Parathyroid adenoma (tissue), 2 donors: ENCODE measurements at regions not wholly inside any gene's neighbourhood (a gene's known extent, or its start where the extent isn't known, plus 50 kb on each side); places are given as distances from the start of the nearest gene placed in this dataset.

Experiments
- H2AFZ ChIP-seq: fragments of 300-600 bp; sonication (generic); one replicate; pipeline ENCODE4 v1.7.0; 2017; ENCODE audit warnings: antibody characterized with exemption, mild to moderate bottlenecking
- H3K27ac ChIP-seq: fragments of 300-600 bp; sonication (generic); one replicate; pipeline ENCODE4 v1.7.0; 2017
- H3K27me3 ChIP-seq: fragments of 300-600 bp; sonication (generic); one replicate; pipeline ENCODE4 v1.7.0; 2017; ENCODE audit warnings: low read length; ENCODE audit not compliant: control insufficient read depth, insufficient read depth
- H3K36me3 ChIP-seq: fragments of 300-600 bp; sonication (generic); one replicate; pipeline ENCODE4 v1.7.0; 2017; ENCODE audit warnings: low read length; ENCODE audit not compliant: control insufficient read depth, insufficient read depth
- H3K4me1 ChIP-seq: fragments of 300-600 bp; sonication (generic); one replicate; pipeline ENCODE4 v1.7.0; 2017; ENCODE audit warnings: control low read depth
- H3K4me2 ChIP-seq: fragments of 300-600 bp; sonication (generic); one replicate; pipeline ENCODE4 v1.7.0; 2017; ENCODE audit warnings: low read length
- H3K4me3 ChIP-seq: fragments of 300-600 bp; sonication (generic); one replicate; pipeline ENCODE4 v1.7.0; 2017; ENCODE audit warnings: low read depth, low read length
- H3K79me2 ChIP-seq: fragments of 300-600 bp; sonication (generic); one replicate; pipeline ENCODE4 v1.7.0; 2017; ENCODE audit warnings: control low read depth
- H3K9ac ChIP-seq: fragments of 300-600 bp; sonication (generic); one replicate; pipeline ENCODE4 v1.7.0; 2017; ENCODE audit warnings: mild to moderate bottlenecking
- H3K9me3 ChIP-seq: fragments of 300-600 bp; sonication (generic); one replicate; pipeline ENCODE4 v1.7.0; 2017; ENCODE audit warnings: low read length; ENCODE audit not compliant: control insufficient read depth
- TF ChIP-seq, protein P1 (sequence below): fragments of 300-600 bp; sonication (generic); IDR thresholded peaks from one replicate; pipeline ENCODE4 v1.7.0; 2017; ENCODE audit warnings: antibody characterized with exemption, mild to moderate bottlenecking
- donor health status: primary hyperparathyroidism.

DNA sequence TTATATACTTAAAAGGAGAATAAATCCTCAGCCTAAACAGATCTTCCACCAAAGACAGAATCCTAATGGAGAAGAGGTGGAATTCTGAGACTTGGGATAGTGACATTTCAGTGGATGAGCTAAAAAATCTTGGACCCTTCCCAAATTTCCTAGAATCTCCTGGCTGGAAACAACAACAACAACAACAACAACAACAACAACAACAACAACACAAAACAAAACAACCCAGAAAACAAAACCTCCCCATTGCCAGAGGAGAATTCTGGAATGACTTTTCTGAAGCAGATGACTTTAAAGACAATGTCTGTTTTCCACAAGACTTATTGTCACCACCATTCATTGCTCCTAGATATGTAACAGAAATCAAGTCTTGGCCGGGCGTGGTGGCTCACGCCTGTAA is 322.1 kb downstream of the ARL4A start:
- H3K27ac ChIP-seq, result no peak overlapping the region
- TF ChIP-seq, protein P1, sequence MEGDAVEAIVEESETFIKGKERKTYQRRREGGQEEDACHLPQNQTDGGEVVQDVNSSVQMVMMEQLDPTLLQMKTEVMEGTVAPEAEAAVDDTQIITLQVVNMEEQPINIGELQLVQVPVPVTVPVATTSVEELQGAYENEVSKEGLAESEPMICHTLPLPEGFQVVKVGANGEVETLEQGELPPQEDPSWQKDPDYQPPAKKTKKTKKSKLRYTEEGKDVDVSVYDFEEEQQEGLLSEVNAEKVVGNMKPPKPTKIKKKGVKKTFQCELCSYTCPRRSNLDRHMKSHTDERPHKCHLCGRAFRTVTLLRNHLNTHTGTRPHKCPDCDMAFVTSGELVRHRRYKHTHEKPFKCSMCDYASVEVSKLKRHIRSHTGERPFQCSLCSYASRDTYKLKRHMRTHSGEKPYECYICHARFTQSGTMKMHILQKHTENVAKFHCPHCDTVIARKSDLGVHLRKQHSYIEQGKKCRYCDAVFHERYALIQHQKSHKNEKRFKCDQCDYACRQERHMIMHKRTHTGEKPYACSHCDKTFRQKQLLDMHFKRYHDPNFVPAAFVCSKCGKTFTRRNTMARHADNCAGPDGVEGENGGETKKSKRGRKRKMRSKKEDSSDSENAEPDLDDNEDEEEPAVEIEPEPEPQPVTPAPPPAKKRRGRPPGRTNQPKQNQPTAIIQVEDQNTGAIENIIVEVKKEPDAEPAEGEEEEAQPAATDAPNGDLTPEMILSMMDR, result no peak
- H3K4me3 ChIP-seq, result no peak overlapping the region
- no peaks in the 10 kb centered on the region for H3K9me3 ChIP-seq
- no peak overlapping the region for H3K4me2 ChIP-seq
- H3K36me3 ChIP-seq, result no peaks in the 10 kb centered on the region
- H2AFZ ChIP-seq, result no peak overlapping the region
- H3K4me1 ChIP-seq, result no peaks in the 10 kb centered on the region
- H3K79me2 ChIP-seq, result no peaks in the 10 kb centered on the region
- H3K27me3 ChIP-seq, result no peaks in the 10 kb centered on the region
- no peak overlapping the region for H3K9ac ChIP-seq

DNA sequence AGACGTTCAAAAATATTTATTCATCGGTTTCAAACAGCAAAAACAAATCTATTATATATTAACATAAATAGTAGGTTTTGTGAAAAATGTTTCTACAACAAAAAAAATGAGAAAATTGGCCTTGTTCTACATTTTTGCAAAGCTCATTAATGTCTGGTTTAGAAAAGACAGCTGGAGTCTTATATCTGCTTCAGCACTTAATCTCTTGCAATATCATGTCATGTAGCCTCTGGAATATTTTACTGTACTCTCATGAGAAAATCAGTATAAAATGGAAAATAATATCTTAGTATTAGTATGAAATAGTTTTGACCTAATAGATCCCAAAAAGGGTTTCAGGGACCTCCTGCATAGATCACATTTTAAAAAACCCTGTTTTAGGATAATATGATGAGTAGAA is 326.6 kb downstream of the ARL4A start:
- Histone ChIP-seq H3K4me1 (no peaks in the 10 kb centered on the region), H3K9me3 (no peaks in the 10 kb centered on the region), H3K36me3 (no peaks in the 10 kb centered on the region), H3K27me3 (no peaks in the 10 kb centered on the region), H3K9ac (no peak overlapping the region), H3K4me3 (no peak overlapping the region), H3K27ac (no peak overlapping the region), H3K79me2 (no peaks in the 10 kb centered on the region), H3K4me2 (no peak overlapping the region), H2AFZ (no peak overlapping the region)
- TF ChIP-seq, protein P1, result no peak

DNA sequence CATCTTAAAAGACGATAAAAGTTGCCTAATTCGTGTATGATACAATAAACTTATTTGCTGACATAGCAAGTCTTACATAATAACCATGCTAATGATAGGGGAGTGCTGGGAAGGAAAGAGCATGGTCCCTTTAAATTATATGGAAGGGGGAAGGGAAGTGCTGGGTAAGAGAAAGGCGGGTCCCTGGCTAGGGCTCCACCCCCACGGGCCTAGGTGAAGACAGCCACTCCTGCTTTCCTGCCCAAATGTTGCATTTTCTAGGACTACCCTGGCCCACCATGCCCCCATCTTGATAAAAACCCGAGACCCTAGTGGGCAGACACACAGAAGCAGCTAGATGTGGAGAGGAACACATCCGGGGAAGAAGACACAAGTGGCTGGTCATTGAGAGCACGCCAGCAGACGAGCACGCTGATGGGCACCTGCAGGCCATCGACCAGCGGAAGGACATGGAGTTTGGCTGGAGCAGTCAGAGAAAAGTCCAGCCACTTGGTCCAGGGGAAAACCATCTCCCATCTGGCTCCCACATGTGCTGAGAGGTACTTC is 328.7 kb downstream of the ARL4A start:
- TF ChIP-seq, protein P1, result no peak
- Histone ChIP-seq H3K79me2 (no peaks in the 10 kb centered on the region), H3K36me3 (no peaks in the 10 kb centered on the region), H3K4me3 (no peak overlapping the region), H3K27ac (no peak overlapping the region), H3K9ac (no peak overlapping the region), H3K9me3 (no peaks in the 10 kb centered on the region), H3K27me3 (no peaks in the 10 kb centered on the region), H3K4me2 (no peak overlapping the region), H2AFZ (no peak overlapping the region), H3K4me1 (no peaks in the 10 kb centered on the region)

DNA sequence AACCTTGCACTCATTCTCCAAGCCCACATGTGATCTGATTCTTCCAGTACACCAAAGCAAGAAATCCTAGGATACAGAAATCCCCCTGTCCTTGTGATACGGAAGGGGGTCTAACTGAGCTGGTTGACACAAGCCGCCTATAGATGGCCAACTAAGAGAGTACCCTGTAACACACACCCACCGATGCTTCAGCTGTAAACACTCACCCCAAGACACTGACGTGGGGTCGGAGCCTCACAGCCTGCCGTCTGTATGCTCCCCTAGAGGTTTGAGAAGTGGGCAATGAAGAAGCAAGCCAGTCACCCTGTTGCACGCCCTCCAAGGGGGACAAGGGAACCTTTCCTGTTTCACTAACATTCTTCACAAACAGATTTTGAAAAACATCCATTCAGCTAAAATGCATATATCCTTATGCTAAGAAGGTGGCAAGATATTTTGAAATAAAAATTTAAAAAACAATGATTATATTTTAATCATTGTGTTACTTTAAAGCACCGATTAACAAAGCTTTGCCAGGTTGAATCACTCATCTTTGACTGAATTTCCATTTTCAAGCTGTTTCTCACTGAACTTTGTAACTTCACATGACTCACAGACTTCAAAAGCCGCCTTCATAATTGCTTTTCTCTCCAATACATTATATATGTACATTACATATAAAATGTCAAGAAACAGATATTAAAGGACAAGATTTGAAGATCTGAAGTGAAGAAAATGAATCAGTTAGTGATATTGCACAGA is 329.3 kb downstream of the ARL4A start:
- Histone ChIP-seq H3K4me3 (no peak overlapping the region), H3K4me2 (no peak overlapping the region), H3K9me3 (no peaks in the 10 kb centered on the region), H3K36me3 (no peaks in the 10 kb centered on the region), H2AFZ (no peak overlapping the region), H3K27me3 (no peaks in the 10 kb centered on the region), H3K9ac (no peak overlapping the region), H3K4me1 (no peaks in the 10 kb centered on the region), H3K27ac (no peak overlapping the region), H3K79me2 (no peaks in the 10 kb centered on the region)
- TF ChIP-seq, protein P1, result no peak
